ENCODE measurements at regions not wholly inside any gene's neighbourhood (a gene's known extent, or its start where the extent isn't known, plus 50 kb on each side); places are given as distances from the start of the nearest gene placed in this dataset.

- TF ChIP-seq CEBPB (IDR thresholded peaks at IDR 0.05; ENCODE audit: low read depth, low read length) (no peak), CTCF (conservative IDR thresholded peaks at IDR 0.05; ENCODE audit: low read depth, low read length) (no peak), RAD21 (IDR thresholded peaks at IDR 0.05; ENCODE audit: low read length) (no peak), POLR2A (IDR thresholded peaks at IDR 0.05; ENCODE audit: low read depth, low read length) (no peak), FOS (IDR thresholded peaks at IDR 0.05; ENCODE audit: low read depth, low read length) (no peak), RCOR1 (IDR thresholded peaks at IDR 0.05; ENCODE audit: insufficient replicate concordance, low read length) (no peak), ELK1 (IDR thresholded peaks at IDR 0.05; ENCODE audit: borderline replicate concordance, low read depth, low read length) (no peak), RFX5 (IDR thresholded peaks at IDR 0.05; ENCODE audit: low read depth, low read length) (no peak), BHLHE40 (IDR thresholded peaks at IDR 0.05; ENCODE audit: low read depth, low read length) (no peak), SMC3 (IDR thresholded peaks at IDR 0.05; ENCODE audit: low read depth, low read length) (no peak), MAZ (IDR thresholded peaks at IDR 0.05; ENCODE audit: borderline replicate concordance, low read depth, low read length) (no peak), NFE2L2 (IDR thresholded peaks at IDR 0.05; ENCODE audit: low read depth, low read length) (no peak), USF2 (IDR thresholded peaks at IDR 0.05; ENCODE audit: low read depth, low read length) (no peak), MXI1 (IDR thresholded peaks at IDR 0.05; ENCODE audit: borderline replicate concordance, low read depth, low read length) (no peak)
Measured at GRCh38 chr5:89440670-89441069, 557.7 kb upstream of the MEF2C start.
